HFFc6 (cell line): ENCODE measurements at regions not wholly inside any gene's neighbourhood (a gene's known extent, or its start where the extent isn't known, plus 50 kb on each side); places are given as distances from the start of the nearest gene placed in this dataset.

Source experiments
- DNase-seq: peaks from one replicate; pipeline ENCODE4 v3.0.0-alpha.2; 2018
- H3K27ac Mint-ChIP-seq: 2 replicates; pipeline ENCODE4 v1.8.0; 2020; ENCODE audit warnings: mild to moderate bottlenecking, mixed read lengths
- H3K27me3 Mint-ChIP-seq: 2 replicates; pipeline ENCODE4 v1.8.0; 2021; ENCODE audit warnings: mild to moderate bottlenecking, moderate library complexity, mixed read lengths; ENCODE audit not compliant: insufficient read depth
- H3K36me3 Mint-ChIP-seq: 2 replicates; pipeline ENCODE4 v1.8.0; 2021; ENCODE audit warnings: low read depth, mixed read lengths
- H3K4me1 Mint-ChIP-seq: 2 replicates; pipeline ENCODE4 v1.8.0; 2020; ENCODE audit warnings: low read depth, mixed read lengths
- H3K4me3 Mint-ChIP-seq: 2 replicates; pipeline ENCODE4 v1.8.0; 2020; ENCODE audit warnings: mild to moderate bottlenecking, moderate library complexity, mixed read lengths
- H3K9me3 Mint-ChIP-seq: 2 replicates; pipeline ENCODE4 v1.8.0; 2020; ENCODE audit warnings: mild to moderate bottlenecking, mixed read lengths
- TF ChIP-seq, protein P1 (sequence below): fragments of 200-600 bp; sonication (generic); IDR thresholded peaks from 2 replicates; pipeline ENCODE4 v1.5.0; 2021; ENCODE audit warnings: antibody characterized with exemption, mild to moderate bottlenecking

DNA sequence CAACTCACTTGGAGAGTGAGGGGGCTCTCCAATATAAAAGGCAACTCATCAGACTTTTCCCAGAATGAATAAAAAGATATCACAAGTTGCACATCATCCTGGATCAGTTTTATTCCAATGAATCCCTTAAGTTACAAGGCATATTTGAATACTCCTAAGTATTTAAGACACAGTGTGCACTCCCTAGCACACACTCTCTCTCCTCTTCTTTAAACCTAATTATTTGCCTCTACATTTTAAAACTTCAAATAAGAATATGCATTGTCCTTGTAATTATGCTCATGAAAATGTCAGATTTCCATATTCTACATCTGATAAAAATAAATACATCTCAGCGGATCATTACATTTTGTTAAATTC is 273.6 kb downstream of the ADGB start:
- no peaks in the 10 kb centered on the region; the same call in 1 of the 2 replicates for H3K27me3 Mint-ChIP-seq
- no peaks in the 10 kb centered on the region for H3K36me3 Mint-ChIP-seq
- no peak overlapping the region for H3K27ac Mint-ChIP-seq

DNA sequence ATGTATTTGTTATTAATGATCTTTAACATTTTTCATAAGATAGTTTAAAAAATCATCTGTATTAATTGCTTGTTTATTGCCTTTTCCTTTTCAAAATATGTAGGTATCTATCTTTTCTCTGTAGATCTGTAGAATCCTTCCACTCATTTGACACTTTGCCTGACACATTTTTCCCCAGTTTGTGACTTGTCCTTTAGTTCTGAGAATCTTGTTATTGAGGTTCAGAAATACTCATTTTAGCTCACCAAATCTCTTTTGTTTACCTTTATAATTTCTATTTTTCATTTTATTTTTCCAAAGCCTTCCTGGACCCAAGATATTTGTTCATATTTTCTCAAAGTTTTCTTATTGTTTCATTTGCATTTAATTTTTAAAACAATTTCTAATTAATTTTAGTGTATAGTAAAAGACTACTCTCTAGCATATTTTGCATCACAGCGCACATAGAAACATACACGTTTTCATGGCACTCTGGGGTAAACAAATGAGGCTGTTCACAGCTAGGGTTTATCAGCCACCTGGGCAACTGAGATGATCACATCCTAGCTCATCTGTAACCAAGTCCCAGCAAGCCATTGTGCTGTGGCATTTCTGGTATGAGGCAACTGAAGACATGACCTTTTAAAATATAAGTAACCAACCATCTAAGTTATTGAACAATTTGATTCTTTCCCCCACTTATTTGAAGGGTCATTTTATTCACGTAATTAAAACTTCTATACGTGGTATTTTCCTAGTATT is 275.7 kb downstream of the ADGB start:
- H3K27ac Mint-ChIP-seq = no peak overlapping the region
- no peak for DNase-seq
- no peaks in the 10 kb centered on the region for H3K9me3 Mint-ChIP-seq
- H3K36me3 Mint-ChIP-seq = no peaks in the 10 kb centered on the region
- TF ChIP-seq, protein P1, sequence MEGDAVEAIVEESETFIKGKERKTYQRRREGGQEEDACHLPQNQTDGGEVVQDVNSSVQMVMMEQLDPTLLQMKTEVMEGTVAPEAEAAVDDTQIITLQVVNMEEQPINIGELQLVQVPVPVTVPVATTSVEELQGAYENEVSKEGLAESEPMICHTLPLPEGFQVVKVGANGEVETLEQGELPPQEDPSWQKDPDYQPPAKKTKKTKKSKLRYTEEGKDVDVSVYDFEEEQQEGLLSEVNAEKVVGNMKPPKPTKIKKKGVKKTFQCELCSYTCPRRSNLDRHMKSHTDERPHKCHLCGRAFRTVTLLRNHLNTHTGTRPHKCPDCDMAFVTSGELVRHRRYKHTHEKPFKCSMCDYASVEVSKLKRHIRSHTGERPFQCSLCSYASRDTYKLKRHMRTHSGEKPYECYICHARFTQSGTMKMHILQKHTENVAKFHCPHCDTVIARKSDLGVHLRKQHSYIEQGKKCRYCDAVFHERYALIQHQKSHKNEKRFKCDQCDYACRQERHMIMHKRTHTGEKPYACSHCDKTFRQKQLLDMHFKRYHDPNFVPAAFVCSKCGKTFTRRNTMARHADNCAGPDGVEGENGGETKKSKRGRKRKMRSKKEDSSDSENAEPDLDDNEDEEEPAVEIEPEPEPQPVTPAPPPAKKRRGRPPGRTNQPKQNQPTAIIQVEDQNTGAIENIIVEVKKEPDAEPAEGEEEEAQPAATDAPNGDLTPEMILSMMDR = no peak
- H3K4me1 Mint-ChIP-seq = peaks cover 24% of the 10 kb centered on the region
- H3K27me3 Mint-ChIP-seq = no peaks in the 10 kb centered on the region; the same call in 1 of the 2 replicates
- no peak overlapping the region for H3K4me3 Mint-ChIP-seq

More for the DNA sequence above, 273.6 kb downstream of the ADGB start:
- TF ChIP-seq, protein P1 = no peak
- Mint-ChIP-seq H3K9me3 (no peaks in the 10 kb centered on the region), H3K4me1 (peaks cover 14% of the 10 kb centered on the region), H3K4me3 (no peak overlapping the region)
- no peak for DNase-seq

DNA sequence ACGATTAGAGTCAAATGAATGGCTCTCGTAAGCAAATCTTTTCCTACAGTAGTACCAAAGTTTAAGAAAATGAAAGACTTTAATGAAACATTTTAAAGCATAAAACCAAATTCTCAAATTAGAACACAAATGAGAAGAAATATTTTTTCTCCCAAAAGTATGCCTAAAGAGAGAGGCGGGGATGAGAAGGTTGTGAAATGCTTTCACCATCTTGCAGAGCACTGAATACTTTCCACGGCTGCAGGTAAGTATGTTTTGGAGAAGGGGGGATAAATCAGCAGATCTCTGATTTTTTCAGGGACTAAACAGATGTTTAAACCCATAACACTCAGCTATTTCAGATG is 277.1 kb downstream of the ADGB start:
- no peaks in the 10 kb centered on the region; the same call in 1 of the 2 replicates for H3K27me3 Mint-ChIP-seq
- no peak overlapping the region for H3K27ac Mint-ChIP-seq
- H3K4me3 Mint-ChIP-seq = no peak overlapping the region

DNA sequence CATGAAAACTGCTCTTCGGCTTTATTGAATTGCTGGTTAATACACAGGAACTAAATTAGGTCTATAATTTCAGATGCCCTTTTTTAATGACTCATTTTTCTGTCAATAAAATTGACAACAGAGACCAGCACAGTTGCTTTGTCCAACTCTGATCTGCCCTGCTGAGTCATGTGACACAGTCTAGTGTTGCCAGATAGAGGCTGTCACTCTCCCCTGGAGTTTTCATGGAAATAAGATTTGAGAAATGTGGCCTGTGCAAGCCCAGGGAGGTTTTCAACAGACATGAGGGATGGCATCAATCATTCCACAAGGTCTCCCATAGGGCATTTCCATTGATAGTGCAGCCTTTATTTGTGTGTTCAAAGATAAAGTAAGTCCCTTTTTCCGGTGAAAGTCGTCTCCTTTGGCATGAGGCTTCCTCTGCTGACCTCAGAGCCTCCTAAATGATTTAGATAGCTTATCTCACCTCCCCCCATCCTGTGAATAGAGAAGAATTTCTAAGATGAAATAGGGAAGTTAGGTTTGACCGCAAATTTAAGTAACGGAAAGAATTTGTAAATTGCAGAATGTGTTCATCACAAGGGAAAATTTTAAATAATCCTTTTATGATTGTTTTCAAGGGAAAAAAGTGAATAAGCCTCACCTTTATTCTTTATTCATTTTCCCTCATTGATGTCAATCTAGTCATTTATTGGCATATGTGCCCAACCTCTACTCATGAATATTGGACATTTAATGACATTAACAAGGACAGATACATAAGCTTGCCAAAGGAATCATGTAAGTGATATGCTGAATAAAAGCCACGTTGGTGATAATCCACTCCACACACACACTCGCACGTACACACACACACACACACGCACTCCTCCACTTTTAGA is 277.7 kb downstream of the ADGB start:
- Mint-ChIP-seq H3K27ac (no peak overlapping the region), H3K27me3 (no peaks in the 10 kb centered on the region; the same call in 1 of the 2 replicates), H3K4me1 (peaks cover 23% of the 10 kb centered on the region), H3K4me3 (no peak overlapping the region), H3K9me3 (no peaks in the 10 kb centered on the region), H3K36me3 (no peaks in the 10 kb centered on the region)
- TF ChIP-seq, protein P1 = no peak
- DNase-seq = no peak

More for the DNA sequence above, 277.1 kb downstream of the ADGB start:
- H3K4me1 Mint-ChIP-seq = peaks cover 24% of the 10 kb centered on the region
- no peaks in the 10 kb centered on the region for H3K9me3 Mint-ChIP-seq
- DNase-seq = no peak
- TF ChIP-seq, protein P1 = no peak
- H3K36me3 Mint-ChIP-seq = no peaks in the 10 kb centered on the region

DNA sequence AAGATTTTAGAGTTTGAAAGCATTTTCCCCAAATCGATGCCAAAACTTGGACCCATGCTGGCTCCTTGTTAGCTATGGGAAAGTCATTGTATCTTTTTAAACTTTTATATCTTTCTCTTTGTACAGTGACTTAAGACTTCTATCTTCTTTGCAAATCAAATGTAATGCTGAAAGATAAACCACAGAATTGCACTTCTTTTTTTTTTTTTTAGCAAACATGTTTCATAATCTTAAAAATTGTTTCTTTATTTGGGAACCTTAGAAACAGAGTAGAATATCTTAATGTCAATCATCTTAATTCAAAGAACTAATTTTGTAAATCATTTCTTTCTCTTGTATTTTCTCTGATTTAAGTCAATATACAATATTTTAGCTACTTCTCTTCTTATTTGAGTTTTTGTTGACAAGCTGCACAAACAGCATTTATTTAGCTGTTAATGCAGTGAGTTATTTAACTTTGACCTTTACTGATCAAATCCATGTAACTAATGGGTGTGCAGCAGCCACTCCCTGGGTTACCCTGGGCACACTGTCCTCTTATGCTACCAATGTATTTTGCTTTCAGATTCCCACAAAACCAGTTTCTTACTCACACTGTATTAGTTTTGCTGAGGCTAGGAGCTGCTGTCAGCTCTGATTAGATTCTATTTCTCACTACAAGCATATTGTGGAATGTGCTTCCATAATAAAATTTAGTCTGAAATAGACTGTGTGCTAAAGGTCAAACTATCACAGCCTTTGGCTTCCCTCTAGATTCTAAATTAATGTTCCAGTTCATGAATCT is 279.6 kb downstream of the ADGB start:
- DNase-seq = no peak
- Mint-ChIP-seq H3K27me3 (no peaks in the 10 kb centered on the region), H3K4me3 (no peak overlapping the region), H3K36me3 (no peaks in the 10 kb centered on the region), H3K9me3 (no peaks in the 10 kb centered on the region), H3K27ac (no peak overlapping the region), H3K4me1 (peaks cover 10% of the 10 kb centered on the region)
- TF ChIP-seq, protein P1 = no peak
